ENCODE measurements at regions not wholly inside any gene's neighbourhood (a gene's known extent, or its start where the extent isn't known, plus 50 kb on each side); places are given as distances from the start of the nearest gene placed in this dataset.
"Not testable (repeated sequence)": the region's sequence is repeated elsewhere in the genome, so short reads cannot be mapped to it uniquely, and the experiment has no call there.

DNA sequence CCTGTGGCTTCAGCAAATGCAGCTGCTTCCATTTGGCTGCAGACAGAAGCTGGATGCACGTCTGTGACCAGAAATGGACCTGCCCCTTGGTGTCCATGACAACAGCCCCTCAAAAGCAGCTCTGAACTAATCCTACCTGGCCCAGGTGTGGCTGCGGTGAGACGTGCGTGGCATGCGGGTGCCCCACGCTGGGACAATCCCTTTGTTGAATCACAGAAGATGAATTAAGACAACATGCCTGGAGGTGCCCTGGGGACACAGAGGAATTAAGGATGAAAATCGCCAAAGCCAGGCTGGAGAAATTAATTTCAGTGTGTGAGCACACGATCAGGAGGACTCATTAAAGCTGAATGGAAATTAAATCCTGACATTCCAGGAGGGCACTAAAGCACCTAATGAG, 281.2 kb upstream of the SFSWAP start:
- H4K20me1 ChIP-seq (replicated peaks; ENCODE audit: control insufficient read depth, insufficient read depth, low read length); H3K9me3 ChIP-seq (replicated peaks; ENCODE audit: control insufficient read depth, insufficient read depth, low read depth, low read length); ATAC-seq; H2AFZ ChIP-seq (ENCODE audit: low read depth, low read length); FAIRE-seq; H3K9ac ChIP-seq (ENCODE audit: insufficient read depth in 1 of 2, low read depth in 2 of 2, low read length in 2 of 2); in situ Hi-C loops (cut with MboI); BruUV-seq (replicated peaks); DNase-seq (ENCODE audit: extremely low read depth in 1 of 4, low spot score in 3 of 4); H3K36me3 ChIP-seq (ENCODE audit: control insufficient read depth, insufficient read depth, low read length); H3K4me2 ChIP-seq (ENCODE audit: insufficient read depth, low read length); H3K27ac ChIP-seq (ENCODE audit: extremely low read depth, low read depth, low read length); POLR2A ChIA-PET; H3K4me3 ChIP-seq; intact Hi-C loops (cut with micrococcal nuclease); CTCF ChIA-PET (ENCODE audit: low intra/inter-chr PET ratio); H3K9me1 ChIP-seq (ENCODE audit: control insufficient read depth, insufficient read depth, low read length); H3K79me2 ChIP-seq (ENCODE audit: control insufficient read depth, insufficient read depth, low read length): not testable (repeated sequence)
- Histone ChIP-seq H3K27me3 (ENCODE audit: control insufficient read depth in 2 of 2, insufficient read depth in 2 of 2, low read length in 2 of 2) (peaks cover 3 to 14% of the 10 kb centered on the region in 2 experiments; a peak in 3 of 5 replicates), H3K4me1 (replicated peaks in 1 of 2; ENCODE audit: control insufficient read depth in 2 of 2, insufficient read depth in 2 of 2, low read length in 2 of 2) (peaks cover 4 to 12% of the 10 kb centered on the region in 2 experiments; a peak in 3 of 5 replicates)
- 41% methylated on average over 7 of the region's 8 CpGs for WGBS (ENCODE audit: insufficient coverage, low coverage, missing lambda C conversion rate)

DNA sequence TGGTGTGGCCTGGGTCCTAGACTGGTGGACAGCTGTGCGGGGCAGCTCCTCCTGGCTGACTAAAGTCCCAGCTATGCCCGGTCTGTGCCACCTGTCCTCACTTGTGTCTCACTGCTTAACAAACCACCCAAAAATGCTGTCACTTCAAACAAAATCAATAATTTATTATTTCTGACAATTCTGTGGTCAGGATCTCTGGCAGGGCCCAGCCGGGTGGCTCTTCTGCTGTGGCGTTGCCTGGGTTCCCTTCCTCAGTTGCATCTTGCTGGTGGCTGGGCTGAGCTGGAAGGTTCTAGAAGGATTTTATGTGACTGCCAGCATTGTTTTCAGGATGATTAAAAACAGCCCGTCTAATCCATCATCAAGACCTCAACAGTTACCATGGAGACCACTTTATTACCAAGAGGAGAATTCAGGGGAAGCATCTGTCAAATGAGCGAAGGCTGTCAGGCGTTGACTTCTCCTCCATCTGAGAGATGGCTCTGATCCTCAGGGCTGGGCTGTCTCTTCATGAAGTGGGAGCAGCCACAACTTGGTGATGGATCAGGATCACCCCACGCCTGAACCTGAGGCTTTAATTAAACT, 280.6 kb upstream of the SFSWAP start:
- intact Hi-C loops (cut with micrococcal nuclease) (no loop called here), in situ Hi-C loops (cut with MboI) (no loop called here)
- CTCF ChIA-PET (ENCODE audit: low intra/inter-chr PET ratio), result no interaction called here
- BruUV-seq (replicated peaks), result no TSS peak
- H3K9me3 ChIP-seq (replicated peaks; ENCODE audit: control insufficient read depth, insufficient read depth, low read depth, low read length), result 0 out of 2 replicates have a peak, but pooled peaks cover 2% of the 10 kb centered on the region
- TF ChIP-seq ZNF830 (CRISPR knock-in tag; IDR thresholded peaks at IDR 0.05), result no peak
- no peak for TF ChIP-seq RBM17 (IDR thresholded peaks at IDR 0.05; ENCODE audit: borderline replicate concordance, low read depth, low read length)
- TF ChIP-seq RFX1 (IDR thresholded peaks at IDR 0.05), result peak; percentile 68
- TF ChIP-seq, protein P1, sequence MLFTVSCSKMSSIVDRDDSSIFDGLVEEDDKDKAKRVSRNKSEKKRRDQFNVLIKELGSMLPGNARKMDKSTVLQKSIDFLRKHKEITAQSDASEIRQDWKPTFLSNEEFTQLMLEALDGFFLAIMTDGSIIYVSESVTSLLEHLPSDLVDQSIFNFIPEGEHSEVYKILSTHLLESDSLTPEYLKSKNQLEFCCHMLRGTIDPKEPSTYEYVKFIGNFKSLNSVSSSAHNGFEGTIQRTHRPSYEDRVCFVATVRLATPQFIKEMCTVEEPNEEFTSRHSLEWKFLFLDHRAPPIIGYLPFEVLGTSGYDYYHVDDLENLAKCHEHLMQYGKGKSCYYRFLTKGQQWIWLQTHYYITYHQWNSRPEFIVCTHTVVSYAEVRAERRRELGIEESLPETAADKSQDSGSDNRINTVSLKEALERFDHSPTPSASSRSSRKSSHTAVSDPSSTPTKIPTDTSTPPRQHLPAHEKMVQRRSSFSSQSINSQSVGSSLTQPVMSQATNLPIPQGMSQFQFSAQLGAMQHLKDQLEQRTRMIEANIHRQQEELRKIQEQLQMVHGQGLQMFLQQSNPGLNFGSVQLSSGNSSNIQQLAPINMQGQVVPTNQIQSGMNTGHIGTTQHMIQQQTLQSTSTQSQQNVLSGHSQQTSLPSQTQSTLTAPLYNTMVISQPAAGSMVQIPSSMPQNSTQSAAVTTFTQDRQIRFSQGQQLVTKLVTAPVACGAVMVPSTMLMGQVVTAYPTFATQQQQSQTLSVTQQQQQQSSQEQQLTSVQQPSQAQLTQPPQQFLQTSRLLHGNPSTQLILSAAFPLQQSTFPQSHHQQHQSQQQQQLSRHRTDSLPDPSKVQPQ (CRISPR knock-in tag; IDR thresholded peaks at IDR 0.05; ENCODE audit: borderline replicate concordance), result no peak
- TF ChIP-seq POLR2H (tag; IDR thresholded peaks at IDR 0.05; ENCODE audit: low read depth), result no peak
- FAIRE-seq (peak; percentile 84), ATAC-seq (no peak), DNase-seq (ENCODE audit: extremely low read depth in 1 of 4, low spot score in 3 of 4) (no peak)
- POLR2A ChIA-PET, result no interaction called here
- H3K79me2 ChIP-seq (ENCODE audit: control insufficient read depth, insufficient read depth, low read length), result no peaks in the 10 kb centered on the region
- no peak overlapping the region for H3K4me3 ChIP-seq
- whole genome bisulfite sequencing (ENCODE audit: insufficient coverage, low coverage, missing lambda C conversion rate), result 39% methylated on average over 6 of the region's 8 CpGs
- H4K20me1 ChIP-seq (replicated peaks; ENCODE audit: control insufficient read depth, insufficient read depth, low read length), result no peaks in the 10 kb centered on the region
- no peak overlapping the region for H3K27ac ChIP-seq (ENCODE audit: extremely low read depth, low read depth, low read length)
- peaks cover 3 to 14% of the 10 kb centered on the region in 2 experiments; a peak in 3 of 5 replicates for H3K27me3 ChIP-seq (ENCODE audit: control insufficient read depth in 2 of 2, insufficient read depth in 2 of 2, low read length in 2 of 2)
- H3K9me1 ChIP-seq (ENCODE audit: control insufficient read depth, insufficient read depth, low read length), result no peaks in the 10 kb centered on the region
- H3K4me1 ChIP-seq (replicated peaks in 1 of 2; ENCODE audit: control insufficient read depth in 2 of 2, insufficient read depth in 2 of 2, low read length in 2 of 2), result peaks cover 4 to 12% of the 10 kb centered on the region in 2 experiments; a peak in 3 of 5 replicates
- H3K9ac ChIP-seq (ENCODE audit: insufficient read depth in 1 of 2, low read depth in 2 of 2, low read length in 2 of 2), result peak overlapping the region in 1 of 2 experiments; percentile 26; a peak in 1 of 4 replicates
- no peak overlapping the region for H2AFZ ChIP-seq (ENCODE audit: low read depth, low read length)
- no peaks in the 10 kb centered on the region for H3K36me3 ChIP-seq (ENCODE audit: control insufficient read depth, insufficient read depth, low read length)
- H3K4me2 ChIP-seq (ENCODE audit: insufficient read depth, low read length), result no peak overlapping the region

DNA sequence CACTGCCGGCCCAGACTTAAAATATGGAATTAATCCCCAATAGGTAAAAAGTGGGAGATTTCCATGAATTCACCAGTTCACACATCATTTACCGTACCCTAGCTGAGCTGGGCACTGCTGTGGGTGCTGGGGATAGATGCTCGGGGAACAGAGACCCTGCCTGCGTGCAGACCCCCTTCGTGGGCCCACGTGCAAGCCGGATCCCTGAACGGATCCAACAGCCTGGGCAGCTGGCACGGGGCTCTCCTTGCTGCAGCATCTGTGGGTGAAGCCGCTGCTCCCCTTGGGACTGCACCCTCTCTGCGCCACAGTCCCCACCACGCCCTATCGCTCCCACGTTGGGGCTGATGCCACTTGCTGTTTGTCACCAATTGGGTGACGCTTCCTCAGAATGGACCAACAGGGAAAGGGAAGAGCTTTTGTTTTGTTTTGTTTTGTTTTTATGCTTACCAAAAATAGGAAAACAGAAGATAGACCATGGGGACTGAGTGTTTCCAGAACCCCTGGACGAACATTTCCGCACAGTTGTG, 279.7 kb upstream of the SFSWAP start:
- intact Hi-C loops (cut with micrococcal nuclease); ATAC-seq; POLR2A ChIA-PET: not testable (repeated sequence)

More for the DNA sequence above, 279.7 kb upstream of the SFSWAP start:
- WGBS (ENCODE audit: insufficient coverage, low coverage, missing lambda C conversion rate), result 63% methylated on average over 9 of the region's 17 CpGs
- H3K9me1 ChIP-seq (ENCODE audit: control insufficient read depth, insufficient read depth, low read length); DNase-seq (ENCODE audit: extremely low read depth in 1 of 4, low spot score in 3 of 4); CTCF ChIA-PET (ENCODE audit: low intra/inter-chr PET ratio); H3K79me2 ChIP-seq (ENCODE audit: control insufficient read depth, insufficient read depth, low read length); H4K20me1 ChIP-seq (replicated peaks; ENCODE audit: control insufficient read depth, insufficient read depth, low read length); H3K4me2 ChIP-seq (ENCODE audit: insufficient read depth, low read length); H2AFZ ChIP-seq (ENCODE audit: low read depth, low read length); H3K36me3 ChIP-seq (ENCODE audit: control insufficient read depth, insufficient read depth, low read length); in situ Hi-C loops (cut with MboI); H3K9me3 ChIP-seq (replicated peaks; ENCODE audit: control insufficient read depth, insufficient read depth, low read depth, low read length); BruUV-seq (replicated peaks); H3K4me3 ChIP-seq; H3K27ac ChIP-seq (ENCODE audit: extremely low read depth, low read depth, low read length); FAIRE-seq: not testable (repeated sequence)
- Histone ChIP-seq H3K27me3 (ENCODE audit: control insufficient read depth in 2 of 2, insufficient read depth in 2 of 2, low read length in 2 of 2) (peaks cover 3 to 14% of the 10 kb centered on the region in 2 experiments; a peak in 3 of 5 replicates), H3K9ac (ENCODE audit: insufficient read depth in 1 of 2, low read depth in 2 of 2, low read length in 2 of 2) (peak overlapping the region in 1 of 2 experiments; percentile 35; a peak in 1 of 4 replicates), H3K4me1 (replicated peaks in 1 of 2; ENCODE audit: control insufficient read depth in 2 of 2, insufficient read depth in 2 of 2, low read length in 2 of 2) (peaks cover 4 to 12% of the 10 kb centered on the region in 2 experiments; a peak in 3 of 5 replicates)
